ENCODE measurements at regions not wholly inside any gene's neighbourhood (a gene's known extent, or its start where the extent isn't known, plus 50 kb on each side); places are given as distances from the start of the nearest gene placed in this dataset.

GRCh38 chr14:21796916-21797315 is 123.3 kb upstream of the OR4E1 start:
- TF ChIP-seq TCF12 (IDR thresholded peaks at IDR 0.05; ENCODE audit: low read depth) (no peak), EGR1 (IDR thresholded peaks at IDR 0.05) (no peak), MAX (IDR thresholded peaks at IDR 0.05) (no peak), FOXM1 (IDR thresholded peaks at IDR 0.05; ENCODE audit: borderline replicate concordance, low read depth) (no peak), ZBTB7A (IDR thresholded peaks at IDR 0.05; ENCODE audit: low read depth) (no peak), RAD21 (IDR thresholded peaks at IDR 0.05; ENCODE audit: low read depth) (no peak), EP300 (IDR thresholded peaks at IDR 0.05; ENCODE audit: borderline replicate concordance) (no peak), NFIC (IDR thresholded peaks at IDR 0.05) (no peak), CEBPB (IDR thresholded peaks at IDR 0.05) (no peak), USF1 (IDR thresholded peaks at IDR 0.05) (no peak), YY1 (IDR thresholded peaks at IDR 0.05; ENCODE audit: low read depth) (no peak)

GRCh38 chr14:21795456-21795855 is 121.8 kb upstream of the OR4E1 start:
- no peak for TF ChIP-seq YY1 (IDR thresholded peaks at IDR 0.05; ENCODE audit: low read depth)
- TF ChIP-seq TCF12 (IDR thresholded peaks at IDR 0.05; ENCODE audit: low read depth), result no peak
- no peak for TF ChIP-seq CREB1 (IDR thresholded peaks at IDR 0.05; ENCODE audit: low read depth)
- no peak for TF ChIP-seq CEBPB (IDR thresholded peaks at IDR 0.05)
- no peak for TF ChIP-seq EGR1 (IDR thresholded peaks at IDR 0.05)
- no peak for TF ChIP-seq NFIC (IDR thresholded peaks at IDR 0.05)
- no peak for TF ChIP-seq MAX (IDR thresholded peaks at IDR 0.05)
- no peak for TF ChIP-seq ZBTB7A (IDR thresholded peaks at IDR 0.05; ENCODE audit: low read depth)
- no peak for TF ChIP-seq REST (IDR thresholded peaks at IDR 0.05; ENCODE audit: low read depth)
- no peak for TF ChIP-seq RAD21 (IDR thresholded peaks at IDR 0.05; ENCODE audit: low read depth)
- TF ChIP-seq FOXM1 (IDR thresholded peaks at IDR 0.05; ENCODE audit: borderline replicate concordance, low read depth), result no peak
- TF ChIP-seq TEAD4 (IDR thresholded peaks at IDR 0.05), result no peak
- TF ChIP-seq TAF1 (IDR thresholded peaks at IDR 0.05; ENCODE audit: low read depth), result no peak
- no peak for TF ChIP-seq EP300 (IDR thresholded peaks at IDR 0.05; ENCODE audit: borderline replicate concordance)
- no peak for TF ChIP-seq USF1 (IDR thresholded peaks at IDR 0.05)

GRCh38 chr14:21791749-21792148 is 118.1 kb upstream of the OR4E1 start:
- no peak for TF ChIP-seq EGR1 (IDR thresholded peaks at IDR 0.05)
- TF ChIP-seq REST (IDR thresholded peaks at IDR 0.05; ENCODE audit: low read depth), result no peak
- TF ChIP-seq EP300 (IDR thresholded peaks at IDR 0.05; ENCODE audit: borderline replicate concordance), result no peak
- no peak for TF ChIP-seq TAF1 (IDR thresholded peaks at IDR 0.05; ENCODE audit: low read depth)
- TF ChIP-seq TEAD4 (IDR thresholded peaks at IDR 0.05), result no peak
- TF ChIP-seq MAX (IDR thresholded peaks at IDR 0.05), result no peak
- no peak for TF ChIP-seq CEBPB (IDR thresholded peaks at IDR 0.05)
- no peak for TF ChIP-seq ZBTB7A (IDR thresholded peaks at IDR 0.05; ENCODE audit: low read depth)
- TF ChIP-seq YY1 (IDR thresholded peaks at IDR 0.05; ENCODE audit: low read depth), result no peak
- TF ChIP-seq CREB1 (IDR thresholded peaks at IDR 0.05; ENCODE audit: low read depth), result no peak

- TF ChIP-seq MAX (IDR thresholded peaks at IDR 0.05), result no peak
- no peak for TF ChIP-seq TCF12 (IDR thresholded peaks at IDR 0.05; ENCODE audit: low read depth)
- no peak for TF ChIP-seq TAF1 (IDR thresholded peaks at IDR 0.05; ENCODE audit: low read depth)
- no peak for TF ChIP-seq TEAD4 (IDR thresholded peaks at IDR 0.05)
- TF ChIP-seq RAD21 (IDR thresholded peaks at IDR 0.05; ENCODE audit: low read depth), result no peak
- TF ChIP-seq NFIC (IDR thresholded peaks at IDR 0.05), result no peak
- TF ChIP-seq CEBPB (IDR thresholded peaks at IDR 0.05), result no peak
- TF ChIP-seq EGR1 (IDR thresholded peaks at IDR 0.05), result no peak
- no peak for TF ChIP-seq FOXM1 (IDR thresholded peaks at IDR 0.05; ENCODE audit: borderline replicate concordance, low read depth)
- TF ChIP-seq CREB1 (IDR thresholded peaks at IDR 0.05; ENCODE audit: low read depth), result no peak
- no peak for TF ChIP-seq EP300 (IDR thresholded peaks at IDR 0.05; ENCODE audit: borderline replicate concordance)
- no peak for TF ChIP-seq REST (IDR thresholded peaks at IDR 0.05; ENCODE audit: low read depth)
- no peak for TF ChIP-seq ZBTB7A (IDR thresholded peaks at IDR 0.05; ENCODE audit: low read depth)
- TF ChIP-seq USF1 (IDR thresholded peaks at IDR 0.05), result no peak
These were observed 107.9 kb upstream of the OR4E1 start for GRCh38 chr14:21781543-21781942.
